NCI-H146 (cell line): ENCODE measurements at regions not wholly inside any gene's neighbourhood (a gene's known extent, or its start where the extent isn't known, plus 50 kb on each side); places are given as distances from the start of the nearest gene placed in this dataset.

ENCODE experiments used
- DNase-seq: peaks from one replicate; lab custom pipeline; 2025; lab: John Stamatoyannopoulos, UW

- DNase-seq, result no peak
These were observed 168.9 kb upstream of the NOVA1 start for GRCh38 chr14:26766726-26767125.

GRCh38 chr14:26773906-26774593 lies 176.2 kb upstream of the NOVA1 start:
- DNase-seq, result no peak

- no peak for DNase-seq
These were observed 178.1 kb upstream of the NOVA1 start for GRCh38 chr14:26775765-26776563.

GRCh38 chr14:26791117-26791806 lies 193.4 kb upstream of the NOVA1 start:
- DNase-seq, result no peak

- no peak for DNase-seq
These were observed 196.9 kb upstream of the NOVA1 start for GRCh38 chr14:26794731-26795130.

- DNase-seq, result no peak
These were observed 210.6 kb upstream of the NOVA1 start for GRCh38 chr14:26808407-26808806.

- DNase-seq, result peak; percentile 50
These were observed 212.8 kb upstream of the NOVA1 start for GRCh38 chr14:26810631-26811030.

- no peak for DNase-seq
These were observed 214.0 kb upstream of the NOVA1 start for GRCh38 chr14:26811756-26812305.

GRCh38 chr14:26820138-26820537 lies 222.3 kb upstream of the NOVA1 start:
- DNase-seq, result peak; percentile 52

- no peak for DNase-seq
These were observed 222.7 kb upstream of the NOVA1 start for GRCh38 chr14:26820572-26820971.

GRCh38 chr14:26828741-26829140 lies 230.9 kb upstream of the NOVA1 start:
- no peak for DNase-seq

GRCh38 chr14:26833621-26834176 lies 235.9 kb upstream of the NOVA1 start:
- no peak for DNase-seq

- no peak for DNase-seq
These were observed 238.2 kb upstream of the NOVA1 start for GRCh38 chr14:26835979-26836570.

GRCh38 chr14:26839481-26839880 lies 241.6 kb upstream of the NOVA1 start:
- no peak for DNase-seq

- DNase-seq, result no peak
These were observed 243.5 kb upstream of the NOVA1 start for GRCh38 chr14:26841326-26841725.

GRCh38 chr14:26841920-26842741 lies 244.3 kb upstream of the NOVA1 start:
- no peak for DNase-seq

GRCh38 chr14:26845151-26845818 lies 247.5 kb upstream of the NOVA1 start:
- no peak for DNase-seq

GRCh38 chr14:26846388-26846787 lies 248.6 kb upstream of the NOVA1 start:
- no peak for DNase-seq

- DNase-seq, result no peak
These were observed 251.7 kb upstream of the NOVA1 start for GRCh38 chr14:26849514-26849913.

- no peak for DNase-seq
These were observed 254.0 kb upstream of the NOVA1 start for GRCh38 chr14:26851793-26852192.
